GM12878 (cell line): ENCODE measurements at regions not wholly inside any gene's neighbourhood (a gene's known extent, or its start where the extent isn't known, plus 50 kb on each side); places are given as distances from the start of the nearest gene placed in this dataset.

Source experiments
- POLR2AphosphoS2 ChIP-seq: IDR thresholded peaks from 2 replicates; pipeline ENCODE4 v1.6.1; 2011; ENCODE audit warnings: low read depth, mild to moderate bottlenecking, low read length, improper control_type of control experiment, moderate library complexity
- SPI1 ChIP-seq: IDR thresholded peaks from 2 replicates; pipeline ENCODE4 v1.6.1; 2011; ENCODE audit warnings: low read depth, mild to moderate bottlenecking, low read length, moderate library complexity, borderline replicate concordance; ENCODE audit not compliant: insufficient read depth
- TF ChIP-seq, protein P1 (sequence below), 3 experiments: IDR thresholded peaks in 2 of 3; conservative IDR thresholded peaks in 1 of 3; 2 replicates each; pipeline ENCODE4 v1.5.1; 2011; ENCODE audit warnings: low read depth in 3 of 3, low read length in 3 of 3, mild to moderate bottlenecking in 3 of 3, control low read depth in 2 of 3, moderate library complexity in 2 of 3, inconsistent platforms in 1 of 3, mixed read lengths in 1 of 3; ENCODE audit not compliant: control insufficient read depth in 2 of 3, insufficient read depth in 1 of 3; ENCODE audit errors: extremely low read depth in 1 of 3
- TF ChIP-seq, protein P2 (sequence below): IDR thresholded peaks from 2 replicates; pipeline ENCODE4 v1.6.1; 2011; ENCODE audit warnings: low read depth, mild to moderate bottlenecking, low read length, moderate library complexity, borderline replicate concordance; ENCODE audit errors: extremely low read depth

DNA sequence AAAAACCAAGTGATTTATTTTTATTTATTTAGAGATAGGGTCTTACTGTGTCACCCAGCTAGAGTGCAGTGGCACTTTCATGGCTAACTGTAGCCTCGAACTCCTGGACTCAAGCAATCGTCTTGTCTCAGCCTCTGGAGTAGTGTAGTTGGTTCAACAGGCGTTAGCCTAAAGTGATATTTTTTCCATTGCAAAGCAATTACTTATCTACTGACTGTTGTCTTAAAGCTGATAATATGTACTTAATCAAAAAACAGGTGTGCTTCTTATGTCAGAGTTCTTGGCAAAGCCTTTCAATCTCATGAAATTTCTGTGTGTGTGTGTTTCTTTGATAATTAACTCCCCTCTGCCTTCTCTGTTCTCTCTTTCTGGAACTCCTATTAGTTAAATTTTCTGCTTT lies 62.4 kb upstream of the DUSP10 start:
- TF ChIP-seq, protein P1, sequence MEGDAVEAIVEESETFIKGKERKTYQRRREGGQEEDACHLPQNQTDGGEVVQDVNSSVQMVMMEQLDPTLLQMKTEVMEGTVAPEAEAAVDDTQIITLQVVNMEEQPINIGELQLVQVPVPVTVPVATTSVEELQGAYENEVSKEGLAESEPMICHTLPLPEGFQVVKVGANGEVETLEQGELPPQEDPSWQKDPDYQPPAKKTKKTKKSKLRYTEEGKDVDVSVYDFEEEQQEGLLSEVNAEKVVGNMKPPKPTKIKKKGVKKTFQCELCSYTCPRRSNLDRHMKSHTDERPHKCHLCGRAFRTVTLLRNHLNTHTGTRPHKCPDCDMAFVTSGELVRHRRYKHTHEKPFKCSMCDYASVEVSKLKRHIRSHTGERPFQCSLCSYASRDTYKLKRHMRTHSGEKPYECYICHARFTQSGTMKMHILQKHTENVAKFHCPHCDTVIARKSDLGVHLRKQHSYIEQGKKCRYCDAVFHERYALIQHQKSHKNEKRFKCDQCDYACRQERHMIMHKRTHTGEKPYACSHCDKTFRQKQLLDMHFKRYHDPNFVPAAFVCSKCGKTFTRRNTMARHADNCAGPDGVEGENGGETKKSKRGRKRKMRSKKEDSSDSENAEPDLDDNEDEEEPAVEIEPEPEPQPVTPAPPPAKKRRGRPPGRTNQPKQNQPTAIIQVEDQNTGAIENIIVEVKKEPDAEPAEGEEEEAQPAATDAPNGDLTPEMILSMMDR (IDR thresholded peaks at IDR 0.05 in 2 of 3, conservative IDR thresholded peaks at IDR 0.05 in 1 of 3; ENCODE audit: control insufficient read depth in 2 of 3, extremely low read depth in 1 of 3, insufficient read depth in 1 of 3, low read depth in 3 of 3, low read length in 3 of 3) = no peak
- TF ChIP-seq POLR2AphosphoS2 = no peak
- TF ChIP-seq, protein P2, sequence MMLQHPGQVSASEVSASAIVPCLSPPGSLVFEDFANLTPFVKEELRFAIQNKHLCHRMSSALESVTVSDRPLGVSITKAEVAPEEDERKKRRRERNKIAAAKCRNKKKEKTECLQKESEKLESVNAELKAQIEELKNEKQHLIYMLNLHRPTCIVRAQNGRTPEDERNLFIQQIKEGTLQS = no peak
- TF ChIP-seq SPI1 = no peak
